Ovary (tissue), 7 donors: ENCODE measurements at regions not wholly inside any gene's neighbourhood (a gene's known extent, or its start where the extent isn't known, plus 50 kb on each side); places are given as distances from the start of the nearest gene placed in this dataset.
A peak's percentile ranks its signal among the peaks of the same experiment; 100 is the strongest.
"Not testable (repeated sequence)": the region's sequence is repeated elsewhere in the genome, so short reads cannot be mapped to it uniquely, and the experiment has no call there.

Source experiments
- DNase-seq, 5 donors: peaks; one replicate each; pipeline ENCODE4 v3.0.0-alpha.2; 2019 to 2020
- H3K27ac ChIP-seq, 2 donors: fragments of 200-600 bp; one replicate each; pipeline versions ENCODE4 v1.5.1 to v1.8.0; 2019 to 2022
- H3K27me3 ChIP-seq: fragments of 200-600 bp; one replicate; pipeline ENCODE4 v1.8.0; 2022
- H3K36me3 ChIP-seq: fragments of 200-600 bp; sonication (generic); one replicate; pipeline ENCODE4 v1.5.1; 2019
- H3K4me1 ChIP-seq: one replicate; pipeline ENCODE4 v1.8.1; 2013; ENCODE audit warnings: mild to moderate bottlenecking, moderate library complexity; ENCODE audit not compliant: insufficient read depth
- H3K4me3 ChIP-seq: fragments of 200-600 bp; sonication (generic); one replicate; pipeline ENCODE4 v1.5.1; 2017
- H3K9me3 ChIP-seq, 2 donors: fragments of 200-600 bp in 1 of 2; sonication (generic) in 1 of 2; one replicate each; pipeline versions ENCODE4 v1.5.1 to v1.8.1; 2013 to 2019; ENCODE audit warnings: mild to moderate bottlenecking in 1 of 2, moderate library complexity in 1 of 2
- CTCF ChIP-seq, 3 donors: fragments of 450-650 bp in 2 of 3; fragments of 200-600 bp in 1 of 3; IDR thresholded peaks; one replicate each; pipeline versions ENCODE4 v1.5.1 to v1.8.0; 2016 to 2022; ENCODE audit warnings: antibody characterized with exemption in 3 of 3, mild to moderate bottlenecking in 1 of 3
- EP300 ChIP-seq: sonication (generic); formaldehyde crosslinking; IDR thresholded peaks from one replicate; pipeline ENCODE4 v1.6.1; 2017; ENCODE audit warnings: antibody characterized with exemption
- POLR2A ChIP-seq: fragments of 450-650 bp; IDR thresholded peaks from one replicate; pipeline ENCODE4 v1.6.1; 2017; ENCODE audit warnings: antibody characterized with exemption, mild to moderate bottlenecking, moderate library complexity
- WGBS, 3 donors: extraction: QIAGEN DNeasy Blood & Tissue Kit in 1 of 3; methylation state at CpG; one replicate each; pipeline versions ENCODE4 v1.1.5 to v1.1.7; 2013 to 2017; 5-methylcytosine and 5-hydroxymethylcytosine counted together
- intact Hi-C, 4 donors: fragments of 100-400 bp; cut with DNase I; formaldehyde crosslinking; loops; one replicate each; pipeline versions ENCODE4 v1.11.0 to v1.15.1; 2022 to 2023
- donor health status: DM: no; HTN: no; CAD: no; lungs with moderate emphysema.
- donor health status: DM: no; HTN: no; CAD: no.
- donor health status: Bipolar disorder and iron deficiency.
- donor health status: DM: no; HTN: no; CAD: no.
- donor health status: DM: yes; HTN: yes; CAD: no.

- H3K27ac ChIP-seq: no peak overlapping the region
- WGBS, 3 donors: 74 to 80% (median 77%) methylated on average over 3 of the region's 3 CpGs
- intact Hi-C loops: no loop called here
These were observed 66.2 kb upstream of the ATXN3L start for GRCh38 chrX:13386092-13386491.

GRCh38 chrX:13383907-13384306 lies 64.1 kb upstream of the ATXN3L start:
- TF ChIP-seq CTCF (IDR thresholded peaks at IDR 0.05) (no peak), POLR2A (no peak), EP300 (no peak)
- Histone ChIP-seq H3K36me3 (no peaks in the 10 kb centered on the region), H3K4me3 (no peak overlapping the region), H3K9me3 (no peaks in the 10 kb centered on the region), H3K4me1 (no peaks in the 10 kb centered on the region), H3K27ac (no peak overlapping the region), H3K27me3 (no peaks in the 10 kb centered on the region)
- 74 to 79% (median 78%) methylated on average over 5 of the region's 5 CpGs for WGBS, 3 donors
- DNase-seq: no peak
- intact Hi-C loops: no loop called here

More at GRCh38 chrX:13386092-13386491, 66.2 kb upstream of the ATXN3L start:
- Histone ChIP-seq H3K4me1 (no peaks in the 10 kb centered on the region), H3K36me3 (no peaks in the 10 kb centered on the region), H3K4me3 (no peak overlapping the region), H3K27me3 (no peaks in the 10 kb centered on the region), H3K9me3 (no peaks in the 10 kb centered on the region)
- TF ChIP-seq EP300: no peak
- no peak for TF ChIP-seq CTCF (IDR thresholded peaks at IDR 0.05)
- TF ChIP-seq POLR2A: no peak
- DNase-seq: no peak

GRCh38 chrX:13381514-13381913 lies 61.7 kb upstream of the ATXN3L start:
- no peaks in the 10 kb centered on the region for H3K27me3 ChIP-seq
- DNase-seq: no peak
- no peaks in the 10 kb centered on the region for H3K9me3 ChIP-seq
- WGBS, 3 donors: 38 to 69% (median 52%) methylated on average over 2 of the region's 2 CpGs
- no peak overlapping the region for H3K27ac ChIP-seq
- H3K36me3 ChIP-seq: no peaks in the 10 kb centered on the region
- intact Hi-C loops: no loop called here
- H3K4me3 ChIP-seq: no peak overlapping the region
- H3K4me1 ChIP-seq: peaks cover 2% of the 10 kb centered on the region
- TF ChIP-seq EP300 (no peak), POLR2A (no peak), CTCF (IDR thresholded peaks at IDR 0.05) (no peak)

- WGBS, 3 donors: 38 to 74% (median 40%) methylated on average over 2 of the region's 2 CpGs
- Histone ChIP-seq H3K27ac (no peak overlapping the region), H3K27me3 (no peaks in the 10 kb centered on the region), H3K9me3 (no peaks in the 10 kb centered on the region), H3K36me3 (no peaks in the 10 kb centered on the region), H3K4me1 (peaks cover 2% of the 10 kb centered on the region), H3K4me3 (no peak overlapping the region)
- TF ChIP-seq EP300 (no peak), POLR2A (no peak), CTCF (IDR thresholded peaks at IDR 0.05) (no peak)
- intact Hi-C loops: no loop called here
- no peak for DNase-seq
These were observed 60.4 kb upstream of the ATXN3L start for GRCh38 chrX:13380211-13380610.

GRCh38 chrX:13378562-13379518 lies 59.0 kb upstream of the ATXN3L start:
- WGBS, 3 donors: 88 to 90% (median 89%) methylated on average over 60 of the region's 60 CpGs

More at GRCh38 chrX:13378562-13379518, 59.0 kb upstream of the ATXN3L start:
- H3K4me3 ChIP-seq, H3K36me3 ChIP-seq, H3K27me3 ChIP-seq, H3K27ac ChIP-seq, H3K9me3 ChIP-seq, intact Hi-C loops, H3K4me1 ChIP-seq: not testable (repeated sequence)
- peak in 4 of 5 donors; percentile 24 to 62 (median 28) for DNase-seq
